ENCODE measurements at regions not wholly inside any gene's neighbourhood (a gene's known extent, or its start where the extent isn't known, plus 50 kb on each side); places are given as distances from the start of the nearest gene placed in this dataset.

DNA sequence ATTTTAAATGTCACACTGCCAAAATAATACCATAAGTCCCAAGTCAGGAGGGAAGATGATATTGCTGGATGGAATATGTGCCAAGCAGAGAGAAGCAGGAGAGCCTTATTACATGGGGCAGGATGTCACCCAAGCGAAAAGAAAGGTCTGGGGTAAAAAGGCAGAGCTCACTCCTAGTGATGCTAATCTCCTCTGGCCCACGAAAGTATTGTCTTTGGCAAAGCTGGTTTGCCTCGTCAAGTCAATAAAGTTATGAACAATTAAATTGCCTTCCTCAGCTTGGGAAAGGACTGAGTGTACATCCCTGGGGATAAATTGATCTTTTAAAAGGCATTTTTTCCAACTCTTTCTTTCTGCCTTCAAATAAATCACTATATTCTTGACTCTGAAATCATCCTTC, 220.6 kb downstream of the DMAC1 start:
- no peak for DNase-seq (ENCODE audit: low read depth in 2 of 2)
- TF ChIP-seq, protein P1, sequence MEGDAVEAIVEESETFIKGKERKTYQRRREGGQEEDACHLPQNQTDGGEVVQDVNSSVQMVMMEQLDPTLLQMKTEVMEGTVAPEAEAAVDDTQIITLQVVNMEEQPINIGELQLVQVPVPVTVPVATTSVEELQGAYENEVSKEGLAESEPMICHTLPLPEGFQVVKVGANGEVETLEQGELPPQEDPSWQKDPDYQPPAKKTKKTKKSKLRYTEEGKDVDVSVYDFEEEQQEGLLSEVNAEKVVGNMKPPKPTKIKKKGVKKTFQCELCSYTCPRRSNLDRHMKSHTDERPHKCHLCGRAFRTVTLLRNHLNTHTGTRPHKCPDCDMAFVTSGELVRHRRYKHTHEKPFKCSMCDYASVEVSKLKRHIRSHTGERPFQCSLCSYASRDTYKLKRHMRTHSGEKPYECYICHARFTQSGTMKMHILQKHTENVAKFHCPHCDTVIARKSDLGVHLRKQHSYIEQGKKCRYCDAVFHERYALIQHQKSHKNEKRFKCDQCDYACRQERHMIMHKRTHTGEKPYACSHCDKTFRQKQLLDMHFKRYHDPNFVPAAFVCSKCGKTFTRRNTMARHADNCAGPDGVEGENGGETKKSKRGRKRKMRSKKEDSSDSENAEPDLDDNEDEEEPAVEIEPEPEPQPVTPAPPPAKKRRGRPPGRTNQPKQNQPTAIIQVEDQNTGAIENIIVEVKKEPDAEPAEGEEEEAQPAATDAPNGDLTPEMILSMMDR (conservative IDR thresholded peaks at IDR 0.05 in 1 of 2, IDR thresholded peaks at IDR 0.05 in 1 of 2; ENCODE audit: low read depth in 1 of 2, low read length in 2 of 2), result no peak
- no peak for TF ChIP-seq EZH2 (IDR thresholded peaks at IDR 0.05; ENCODE audit: low read length, missing control alignments)

DNA sequence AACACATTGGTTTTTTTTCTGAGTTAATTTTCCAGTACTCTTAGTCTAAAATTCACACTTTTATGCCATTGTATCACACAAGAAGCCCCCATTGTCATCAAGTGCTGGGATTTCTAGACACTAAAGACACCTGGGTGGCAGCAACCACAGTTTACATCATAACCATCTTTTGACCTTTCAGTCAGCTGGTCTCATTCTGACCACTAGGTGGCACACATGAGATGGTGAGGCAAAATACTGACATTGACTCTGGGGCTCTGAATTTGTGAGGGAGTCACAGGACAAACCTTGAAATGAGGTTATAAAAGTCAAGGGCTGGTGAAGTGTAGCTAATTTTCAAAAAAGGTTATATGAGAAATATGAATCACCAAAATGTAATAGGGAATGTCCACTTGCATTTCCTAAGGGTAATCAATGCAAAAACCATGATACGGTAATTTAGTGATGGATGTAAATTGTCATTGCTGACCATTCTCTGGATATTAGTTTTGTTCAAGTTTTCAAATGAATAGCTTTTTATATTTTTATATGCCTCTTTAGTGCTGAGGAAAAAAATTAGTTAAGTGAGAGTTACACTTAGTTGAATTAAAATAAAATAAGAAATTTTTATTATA, 229.4 kb downstream of the DMAC1 start:
- H3K4me1 ChIP-seq (ENCODE audit: control insufficient read depth, extremely low read depth, insufficient read depth, low read length), result no peaks in the 10 kb centered on the region
- no peak overlapping the region for H3K27ac ChIP-seq (ENCODE audit: insufficient read depth, low read length)
- H3K9ac ChIP-seq (ENCODE audit: insufficient read depth, low read length), result no peak overlapping the region
- no peak overlapping the region for H3K4me2 ChIP-seq (ENCODE audit: extremely low read depth, insufficient read depth, low read length)
- no peaks in the 10 kb centered on the region for H3K79me2 ChIP-seq (ENCODE audit: control insufficient read depth, insufficient read depth, low read length)
- TF ChIP-seq, protein P1 (conservative IDR thresholded peaks at IDR 0.05 in 1 of 2, IDR thresholded peaks at IDR 0.05 in 1 of 2; ENCODE audit: low read depth in 1 of 2, low read length in 2 of 2), result peak; percentile 72 to 90
- TF ChIP-seq EZH2 (IDR thresholded peaks at IDR 0.05; ENCODE audit: low read length, missing control alignments), result no peak
- no peaks in the 10 kb centered on the region for H3K9me3 ChIP-seq (ENCODE audit: control insufficient read depth, insufficient read depth, low read depth, low read length)
- no peak overlapping the region for H3K4me3 ChIP-seq (replicated peaks in 1 of 4; ENCODE audit: control extremely low read depth in 1 of 4, insufficient read depth in 1 of 4, low read depth in 3 of 4, low read length in 4 of 4)
- H3K27me3 ChIP-seq (ENCODE audit: control insufficient read depth, insufficient read depth, low read length), result no peaks in the 10 kb centered on the region
- no peak overlapping the region for H2AFZ ChIP-seq (ENCODE audit: low read length)
- H3K36me3 ChIP-seq (ENCODE audit: control insufficient read depth, insufficient read depth, low read length), result no peaks in the 10 kb centered on the region
- no peaks in the 10 kb centered on the region for H4K20me1 ChIP-seq (ENCODE audit: control insufficient read depth, extremely low read depth, insufficient read depth, low read length)
- DNase-seq (ENCODE audit: low read depth in 2 of 2), result peak; percentile 16 to 57

More for the DNA sequence above, 220.6 kb downstream of the DMAC1 start:
- no peaks in the 10 kb centered on the region for H3K79me2 ChIP-seq (ENCODE audit: control insufficient read depth, insufficient read depth, low read length)
- H3K9ac ChIP-seq (ENCODE audit: insufficient read depth, low read length), result no peak overlapping the region
- no peaks in the 10 kb centered on the region for H3K4me1 ChIP-seq (ENCODE audit: control insufficient read depth, extremely low read depth, insufficient read depth, low read length)
- H3K36me3 ChIP-seq (ENCODE audit: control insufficient read depth, insufficient read depth, low read length), result no peaks in the 10 kb centered on the region
- H3K27ac ChIP-seq (ENCODE audit: insufficient read depth, low read length), result no peak overlapping the region
- H3K27me3 ChIP-seq (ENCODE audit: control insufficient read depth, insufficient read depth, low read length), result no peaks in the 10 kb centered on the region
- H2AFZ ChIP-seq (ENCODE audit: low read length), result no peak overlapping the region
- H3K4me3 ChIP-seq (replicated peaks in 1 of 4; ENCODE audit: control extremely low read depth in 1 of 4, insufficient read depth in 1 of 4, low read depth in 3 of 4, low read length in 4 of 4), result no peak overlapping the region
- H3K9me3 ChIP-seq (ENCODE audit: control insufficient read depth, insufficient read depth, low read depth, low read length), result no peaks in the 10 kb centered on the region
- no peak overlapping the region for H3K4me2 ChIP-seq (ENCODE audit: extremely low read depth, insufficient read depth, low read length)
- H4K20me1 ChIP-seq (ENCODE audit: control insufficient read depth, extremely low read depth, insufficient read depth, low read length), result no peaks in the 10 kb centered on the region

DNA sequence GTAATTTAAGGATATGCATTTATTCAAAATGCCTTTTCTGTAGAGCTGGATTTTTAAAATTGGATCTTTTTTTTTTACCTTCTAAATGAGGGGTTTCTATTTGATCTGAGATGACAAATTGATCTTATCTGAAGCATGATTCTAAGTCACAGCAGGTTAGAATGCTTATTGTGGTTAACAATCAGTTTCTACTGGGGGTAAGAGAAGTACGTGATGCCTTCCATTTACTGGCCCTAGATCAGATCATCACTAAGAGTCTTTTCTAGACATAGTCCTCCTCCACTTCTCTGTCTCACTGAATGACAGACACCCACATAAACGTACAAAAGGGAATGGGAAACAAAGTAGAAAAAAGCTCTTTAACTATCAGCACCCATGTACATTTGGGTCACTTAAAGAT, 231.9 kb downstream of the DMAC1 start:
- Histone ChIP-seq H3K27me3 (ENCODE audit: control insufficient read depth, insufficient read depth, low read length) (no peaks in the 10 kb centered on the region), H3K4me2 (ENCODE audit: extremely low read depth, insufficient read depth, low read length) (no peak overlapping the region), H3K79me2 (ENCODE audit: control insufficient read depth, insufficient read depth, low read length) (no peaks in the 10 kb centered on the region), H3K9me3 (ENCODE audit: control insufficient read depth, insufficient read depth, low read depth, low read length) (no peaks in the 10 kb centered on the region), H3K36me3 (ENCODE audit: control insufficient read depth, insufficient read depth, low read length) (no peaks in the 10 kb centered on the region), H3K4me3 (replicated peaks in 1 of 4; ENCODE audit: control extremely low read depth in 1 of 4, insufficient read depth in 1 of 4, low read depth in 3 of 4, low read length in 4 of 4) (no peak overlapping the region), H3K27ac (ENCODE audit: insufficient read depth, low read length) (no peak overlapping the region), H3K4me1 (ENCODE audit: control insufficient read depth, extremely low read depth, insufficient read depth, low read length) (no peaks in the 10 kb centered on the region), H2AFZ (ENCODE audit: low read length) (no peak overlapping the region), H3K9ac (ENCODE audit: insufficient read depth, low read length) (no peak overlapping the region), H4K20me1 (ENCODE audit: control insufficient read depth, extremely low read depth, insufficient read depth, low read length) (no peaks in the 10 kb centered on the region)
- DNase-seq (ENCODE audit: low read depth in 2 of 2), result no peak
- TF ChIP-seq EZH2 (IDR thresholded peaks at IDR 0.05; ENCODE audit: low read length, missing control alignments), result no peak
- TF ChIP-seq, protein P1 (conservative IDR thresholded peaks at IDR 0.05 in 1 of 2, IDR thresholded peaks at IDR 0.05 in 1 of 2; ENCODE audit: low read depth in 1 of 2, low read length in 2 of 2), result no peak

Data from fibroblast of lung (primary cell).